Parathyroid adenoma (tissue), 2 donors: ENCODE measurements at regions not wholly inside any gene's neighbourhood (a gene's known extent, or its start where the extent isn't known, plus 50 kb on each side); places are given as distances from the start of the nearest gene placed in this dataset.
"Not testable (repeated sequence)": the region's sequence is repeated elsewhere in the genome, so short reads cannot be mapped to it uniquely, and the experiment has no call there.

ENCODE experiments used
- H2AFZ ChIP-seq: fragments of 300-600 bp; sonication (generic); one replicate; pipeline ENCODE4 v1.7.0; 2017; ENCODE audit warnings: antibody characterized with exemption, mild to moderate bottlenecking
- H3K27ac ChIP-seq: fragments of 300-600 bp; sonication (generic); one replicate; pipeline ENCODE4 v1.7.0; 2017
- H3K27me3 ChIP-seq: fragments of 300-600 bp; sonication (generic); one replicate; pipeline ENCODE4 v1.7.0; 2017; ENCODE audit warnings: low read length; ENCODE audit not compliant: control insufficient read depth, insufficient read depth
- H3K36me3 ChIP-seq: fragments of 300-600 bp; sonication (generic); one replicate; pipeline ENCODE4 v1.7.0; 2017; ENCODE audit warnings: low read length; ENCODE audit not compliant: control insufficient read depth, insufficient read depth
- H3K4me1 ChIP-seq: fragments of 300-600 bp; sonication (generic); one replicate; pipeline ENCODE4 v1.7.0; 2017; ENCODE audit warnings: control low read depth
- H3K4me2 ChIP-seq: fragments of 300-600 bp; sonication (generic); one replicate; pipeline ENCODE4 v1.7.0; 2017; ENCODE audit warnings: low read length
- H3K4me3 ChIP-seq: fragments of 300-600 bp; sonication (generic); one replicate; pipeline ENCODE4 v1.7.0; 2017; ENCODE audit warnings: low read depth, low read length
- H3K79me2 ChIP-seq: fragments of 300-600 bp; sonication (generic); one replicate; pipeline ENCODE4 v1.7.0; 2017; ENCODE audit warnings: control low read depth
- H3K9ac ChIP-seq: fragments of 300-600 bp; sonication (generic); one replicate; pipeline ENCODE4 v1.7.0; 2017; ENCODE audit warnings: mild to moderate bottlenecking
- H3K9me3 ChIP-seq: fragments of 300-600 bp; sonication (generic); one replicate; pipeline ENCODE4 v1.7.0; 2017; ENCODE audit warnings: low read length; ENCODE audit not compliant: control insufficient read depth
- CTCF ChIP-seq: fragments of 300-600 bp; sonication (generic); IDR thresholded peaks from one replicate; pipeline ENCODE4 v1.7.0; 2017; ENCODE audit warnings: antibody characterized with exemption, mild to moderate bottlenecking
- donor health status: primary hyperparathyroidism.

- H3K4me1 ChIP-seq, result no peaks in the 10 kb centered on the region
- H3K4me2 ChIP-seq, result no peak overlapping the region
- no peak overlapping the region for H3K9ac ChIP-seq
- H3K9me3 ChIP-seq, result no peaks in the 10 kb centered on the region
- H3K79me2 ChIP-seq, result no peaks in the 10 kb centered on the region
- H2AFZ ChIP-seq, result no peak overlapping the region
- H3K4me3 ChIP-seq, result no peak overlapping the region
- no peaks in the 10 kb centered on the region for H3K36me3 ChIP-seq
- TF ChIP-seq CTCF, result no peak
- H3K27me3 ChIP-seq, result no peaks in the 10 kb centered on the region
- H3K27ac ChIP-seq, result no peak overlapping the region
Observed at GRCh38 chr4:30553151-30553550, 167.0 kb upstream of the PCDH7 start.

GRCh38 chr4:30553706-30554105, 166.5 kb upstream of the PCDH7 start:
- no peak overlapping the region for H3K9ac ChIP-seq
- H2AFZ ChIP-seq, result no peak overlapping the region
- H3K27ac ChIP-seq, result no peak overlapping the region
- H3K4me2 ChIP-seq, result no peak overlapping the region
- no peak overlapping the region for H3K4me3 ChIP-seq
- H3K4me1 ChIP-seq, result no peaks in the 10 kb centered on the region
- H3K9me3 ChIP-seq, result no peaks in the 10 kb centered on the region
- no peaks in the 10 kb centered on the region for H3K27me3 ChIP-seq
- no peak for TF ChIP-seq CTCF
- H3K36me3 ChIP-seq, result no peaks in the 10 kb centered on the region
- H3K79me2 ChIP-seq, result no peaks in the 10 kb centered on the region

GRCh38 chr4:30555775-30556174, 164.4 kb upstream of the PCDH7 start:
- Histone ChIP-seq H3K9me3 (no peaks in the 10 kb centered on the region), H3K27me3 (no peaks in the 10 kb centered on the region), H2AFZ (no peak overlapping the region), H3K9ac (no peak overlapping the region), H3K4me1 (no peaks in the 10 kb centered on the region), H3K79me2 (no peaks in the 10 kb centered on the region), H3K4me2 (no peak overlapping the region), H3K27ac (no peak overlapping the region), H3K4me3 (no peak overlapping the region), H3K36me3 (no peaks in the 10 kb centered on the region)
- TF ChIP-seq CTCF, result no peak

GRCh38 chr4:30559481-30559880, 160.7 kb upstream of the PCDH7 start:
- no peak for TF ChIP-seq CTCF
- Histone ChIP-seq H3K36me3 (no peaks in the 10 kb centered on the region), H3K79me2 (no peaks in the 10 kb centered on the region), H3K27ac (no peak overlapping the region), H3K9me3 (no peaks in the 10 kb centered on the region), H3K9ac (no peak overlapping the region), H3K4me3 (no peak overlapping the region), H3K4me1 (no peaks in the 10 kb centered on the region), H3K27me3 (no peaks in the 10 kb centered on the region), H2AFZ (no peak overlapping the region), H3K4me2 (no peak overlapping the region)

GRCh38 chr4:30586850-30587249, 133.3 kb upstream of the PCDH7 start:
- H3K27ac ChIP-seq, result no peak overlapping the region
- no peak for TF ChIP-seq CTCF

GRCh38 chr4:30589669-30590068, 130.5 kb upstream of the PCDH7 start:
- H3K4me1 ChIP-seq, H3K36me3 ChIP-seq, H3K9ac ChIP-seq, H3K4me3 ChIP-seq, H3K9me3 ChIP-seq, H3K79me2 ChIP-seq, H2AFZ ChIP-seq, H3K27me3 ChIP-seq, H3K4me2 ChIP-seq, H3K27ac ChIP-seq: not testable (repeated sequence)

More at GRCh38 chr4:30586850-30587249, 133.3 kb upstream of the PCDH7 start:
- no peak overlapping the region for H3K4me3 ChIP-seq
- no peaks in the 10 kb centered on the region for H3K36me3 ChIP-seq
- H3K79me2 ChIP-seq, result no peaks in the 10 kb centered on the region
- H3K4me1 ChIP-seq, result no peaks in the 10 kb centered on the region
- H2AFZ ChIP-seq, result no peak overlapping the region
- H3K4me2 ChIP-seq, result no peak overlapping the region
- H3K9me3 ChIP-seq, result no peaks in the 10 kb centered on the region
- no peaks in the 10 kb centered on the region for H3K27me3 ChIP-seq
- H3K9ac ChIP-seq, result no peak overlapping the region
